ENCODE measurements at regions not wholly inside any gene's neighbourhood (a gene's known extent, or its start where the extent isn't known, plus 50 kb on each side); places are given as distances from the start of the nearest gene placed in this dataset.

DNA sequence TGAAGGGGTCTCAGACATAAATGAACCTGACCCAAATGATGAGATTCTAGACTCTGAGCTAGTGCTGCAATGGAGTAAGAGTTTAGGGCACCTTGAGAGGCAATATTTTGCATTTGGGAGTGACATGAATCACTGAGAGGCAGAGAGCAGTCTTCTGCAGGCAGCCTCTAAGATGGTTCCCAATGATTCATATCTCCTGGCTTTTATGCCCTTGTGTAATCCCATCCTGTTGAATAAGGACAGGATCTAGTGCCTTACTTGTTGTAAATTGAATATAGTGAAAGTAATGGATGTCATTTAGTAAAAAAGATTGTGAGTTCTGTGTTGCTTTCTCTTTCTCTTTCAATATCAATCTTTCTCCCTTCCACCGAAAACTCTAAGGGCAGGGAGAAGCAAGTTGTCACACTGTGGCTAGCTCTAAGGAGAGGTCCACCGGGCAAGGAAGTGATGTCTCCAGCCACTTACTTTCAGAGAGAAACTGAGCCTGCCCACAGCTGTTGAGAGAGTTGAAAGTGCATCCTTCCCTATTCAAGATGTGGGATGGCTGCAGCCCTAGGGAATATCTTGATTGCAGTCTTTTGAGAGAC is 144.7 kb downstream of the TRIB2 start:
- Histone ChIP-seq H3K4me3 (no peak overlapping the region), H3K9me3 (replicated peaks) (peaks cover 21% of the 10 kb centered on the region), H3K27me3 (ENCODE audit: low read depth) (no peaks in the 10 kb centered on the region), H3K4me1 (peaks cover 10% of the 10 kb centered on the region), H3K27ac (replicated peaks) (peak overlapping the region; percentile 33), H3K36me3 (no peaks in the 10 kb centered on the region)
- intact Hi-C loops (cut with micrococcal nuclease), result no loop called here
- DNase-seq, result no peak
- TF ChIP-seq, protein P1, sequence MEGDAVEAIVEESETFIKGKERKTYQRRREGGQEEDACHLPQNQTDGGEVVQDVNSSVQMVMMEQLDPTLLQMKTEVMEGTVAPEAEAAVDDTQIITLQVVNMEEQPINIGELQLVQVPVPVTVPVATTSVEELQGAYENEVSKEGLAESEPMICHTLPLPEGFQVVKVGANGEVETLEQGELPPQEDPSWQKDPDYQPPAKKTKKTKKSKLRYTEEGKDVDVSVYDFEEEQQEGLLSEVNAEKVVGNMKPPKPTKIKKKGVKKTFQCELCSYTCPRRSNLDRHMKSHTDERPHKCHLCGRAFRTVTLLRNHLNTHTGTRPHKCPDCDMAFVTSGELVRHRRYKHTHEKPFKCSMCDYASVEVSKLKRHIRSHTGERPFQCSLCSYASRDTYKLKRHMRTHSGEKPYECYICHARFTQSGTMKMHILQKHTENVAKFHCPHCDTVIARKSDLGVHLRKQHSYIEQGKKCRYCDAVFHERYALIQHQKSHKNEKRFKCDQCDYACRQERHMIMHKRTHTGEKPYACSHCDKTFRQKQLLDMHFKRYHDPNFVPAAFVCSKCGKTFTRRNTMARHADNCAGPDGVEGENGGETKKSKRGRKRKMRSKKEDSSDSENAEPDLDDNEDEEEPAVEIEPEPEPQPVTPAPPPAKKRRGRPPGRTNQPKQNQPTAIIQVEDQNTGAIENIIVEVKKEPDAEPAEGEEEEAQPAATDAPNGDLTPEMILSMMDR (IDR thresholded peaks at IDR 0.05; ENCODE audit: borderline replicate concordance), result no peak

DNA sequence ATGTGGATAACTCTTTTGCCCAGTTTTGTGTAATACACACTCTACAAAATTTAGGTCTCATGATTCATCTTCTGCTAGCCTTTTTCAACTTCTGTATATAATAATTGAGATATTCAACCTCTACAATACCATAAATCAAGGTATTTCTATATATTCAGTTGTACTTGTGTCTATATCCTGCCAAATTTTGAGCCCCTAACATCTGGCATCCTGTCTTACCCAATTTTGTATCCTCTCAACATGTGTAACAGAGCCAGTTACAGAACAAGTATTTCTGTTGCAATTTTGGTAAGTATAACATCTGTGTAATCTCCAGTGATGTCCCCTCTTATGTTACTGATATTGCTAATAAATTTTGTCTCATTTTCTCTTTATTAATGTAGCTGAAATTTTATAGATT is 145.8 kb downstream of the TRIB2 start:
- Histone ChIP-seq H3K27me3 (ENCODE audit: low read depth) (no peaks in the 10 kb centered on the region), H3K4me3 (no peak overlapping the region), H3K27ac (replicated peaks) (no peak overlapping the region), H3K4me1 (peaks cover 10% of the 10 kb centered on the region), H3K36me3 (no peaks in the 10 kb centered on the region), H3K9me3 (replicated peaks) (peaks cover 21% of the 10 kb centered on the region)
- TF ChIP-seq, protein P1 (IDR thresholded peaks at IDR 0.05; ENCODE audit: borderline replicate concordance), result no peak
- intact Hi-C loops (cut with micrococcal nuclease), result no loop called here
- no peak for DNase-seq

DNA sequence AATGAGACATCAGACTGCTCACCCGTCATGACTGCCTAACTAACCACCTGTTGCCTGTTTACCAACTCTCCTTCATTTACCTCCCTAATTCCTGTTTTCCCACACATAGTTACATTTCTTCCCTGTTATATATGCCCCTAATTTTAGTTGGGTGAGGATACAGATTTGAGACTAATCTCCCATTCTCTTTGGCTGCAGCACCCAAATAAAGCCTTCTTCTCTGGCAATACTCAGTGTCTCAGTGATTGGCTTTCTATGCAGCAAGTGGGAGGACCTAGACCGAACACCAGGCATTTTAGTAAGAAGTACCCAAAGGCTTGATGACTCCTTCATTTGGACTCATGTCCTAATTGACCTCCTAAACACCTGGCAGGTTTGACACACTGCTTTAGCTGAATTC is 147.2 kb downstream of the TRIB2 start:
- TF ChIP-seq, protein P1 (IDR thresholded peaks at IDR 0.05; ENCODE audit: borderline replicate concordance), result no peak
- intact Hi-C loops (cut with micrococcal nuclease), result no loop called here
- DNase-seq, result no peak
- Histone ChIP-seq H3K9me3 (replicated peaks) (peaks cover 21% of the 10 kb centered on the region), H3K4me3 (no peak overlapping the region), H3K4me1 (peaks cover 10% of the 10 kb centered on the region), H3K27ac (replicated peaks) (no peak overlapping the region), H3K36me3 (no peaks in the 10 kb centered on the region), H3K27me3 (ENCODE audit: low read depth) (no peaks in the 10 kb centered on the region)

DNA sequence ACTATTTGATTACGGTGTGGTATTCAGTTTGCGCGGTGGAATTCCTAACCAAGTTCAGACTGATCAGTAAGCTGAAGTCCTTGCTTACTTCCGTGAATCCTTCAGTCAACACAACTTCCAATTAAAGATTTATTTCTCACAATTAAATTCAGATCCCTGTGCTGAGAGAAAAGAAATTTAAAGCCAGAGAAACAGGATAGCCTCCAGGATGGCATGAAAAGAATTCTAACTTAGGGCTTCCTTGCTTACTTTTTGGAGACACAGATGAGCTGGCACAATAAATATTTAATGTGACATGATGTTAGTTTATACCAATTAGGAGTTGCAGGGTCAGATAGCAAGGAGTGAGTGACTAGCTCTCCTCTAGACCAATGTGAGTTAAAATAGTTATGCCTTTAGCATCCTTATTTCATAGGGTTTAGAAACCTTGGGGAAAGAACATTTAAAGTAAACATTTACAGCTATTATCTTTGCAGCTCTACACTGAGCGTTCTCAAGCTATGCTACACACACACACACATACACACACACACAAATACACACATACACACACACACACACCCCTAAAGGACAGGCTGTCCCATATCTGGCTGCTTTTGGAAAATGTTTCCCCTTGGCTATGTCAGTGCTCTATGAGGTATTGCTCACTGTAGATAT is 151.0 kb downstream of the TRIB2 start:
- no peaks in the 10 kb centered on the region for H3K36me3 ChIP-seq
- intact Hi-C loops (cut with micrococcal nuclease), result no loop called here
- no peak for DNase-seq
- H3K27me3 ChIP-seq (ENCODE audit: low read depth), result no peaks in the 10 kb centered on the region
- no peak overlapping the region for H3K4me3 ChIP-seq
- TF ChIP-seq, protein P1 (IDR thresholded peaks at IDR 0.05; ENCODE audit: borderline replicate concordance), result no peak
- no peaks in the 10 kb centered on the region for H3K4me1 ChIP-seq
- no peak overlapping the region for H3K27ac ChIP-seq (replicated peaks)
- H3K9me3 ChIP-seq (replicated peaks), result peaks cover 16% of the 10 kb centered on the region

DNA sequence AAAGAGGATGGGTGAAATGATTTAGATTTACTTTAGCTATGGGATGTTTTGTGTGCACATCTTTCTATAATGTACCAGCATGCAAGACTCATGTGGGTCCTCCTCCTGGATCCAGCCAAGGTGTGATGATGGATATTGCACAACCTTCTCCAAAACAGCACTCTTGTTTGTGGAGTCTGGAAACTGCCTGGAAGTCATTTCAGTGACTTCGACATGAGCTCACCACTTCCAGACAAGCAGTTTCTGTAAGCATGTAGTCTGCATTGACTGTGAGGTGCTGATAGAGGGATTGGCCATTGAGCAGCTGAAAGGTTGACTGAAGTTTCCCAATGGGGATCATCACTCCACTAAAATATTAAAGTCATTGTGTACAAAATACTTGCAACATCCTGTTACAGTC is 154.0 kb downstream of the TRIB2 start:
- H3K4me1 ChIP-seq, result no peaks in the 10 kb centered on the region
- no peak overlapping the region for H3K4me3 ChIP-seq
- intact Hi-C loops (cut with micrococcal nuclease), result no loop called here
- no peak overlapping the region for H3K27ac ChIP-seq (replicated peaks)
- no peaks in the 10 kb centered on the region for H3K9me3 ChIP-seq (replicated peaks)
- TF ChIP-seq, protein P1 (IDR thresholded peaks at IDR 0.05; ENCODE audit: borderline replicate concordance), result no peak
- H3K27me3 ChIP-seq (ENCODE audit: low read depth), result no peaks in the 10 kb centered on the region
- no peaks in the 10 kb centered on the region for H3K36me3 ChIP-seq
- DNase-seq, result no peak

Data from left ventricle myocardium inferior (tissue), 1 donor.